ENCODE measurements at regions not wholly inside any gene's neighbourhood (a gene's known extent, or its start where the extent isn't known, plus 50 kb on each side); places are given as distances from the start of the nearest gene placed in this dataset.

GRCh38 chr9:99573085-99573484, 248.6 kb upstream of the NR4A3 start:
- no TSS peak for BruUV-seq (replicated peaks)
- in situ Hi-C loops (cut with HindIII; ENCODE audit: extremely low pct_ligation_motif_present, low pct_unique_long_range_greater_than_20kb) (no loop called here), intact Hi-C loops (cut with micrococcal nuclease; ENCODE audit: unreplicated experiment) (no loop called here)
- Histone ChIP-seq H3K4me1 (ENCODE audit: insufficient read depth, low read length) (no peaks in the 10 kb centered on the region), H4K20me1 (ENCODE audit: insufficient read depth, low read length) (no peaks in the 10 kb centered on the region), H3K36me3 (replicated peaks in 1 of 2; ENCODE audit: control insufficient read depth in 1 of 2, insufficient read depth in 2 of 2, low read length in 2 of 2) (no peaks in the 10 kb centered on the region), H3K27me3 (ENCODE audit: control insufficient read depth in 1 of 2, insufficient read depth in 2 of 2, low read length in 2 of 2) (no peaks in the 10 kb centered on the region), H3K27ac (ENCODE audit: extremely low read length, insufficient read depth, low read length) (no peak overlapping the region), H3K79me2 (ENCODE audit: insufficient read depth, low read length) (no peaks in the 10 kb centered on the region), H3K9ac (ENCODE audit: insufficient read depth, low read depth, low read length) (no peak overlapping the region), H3K4me2 (ENCODE audit: low read depth, low read length) (no peak overlapping the region), H3K9me3 (ENCODE audit: low read length) (no peaks in the 10 kb centered on the region), H3K4me3 (replicated peaks in 1 of 3; ENCODE audit: insufficient read depth in 1 of 3, low read depth in 2 of 3, low read length in 3 of 3) (no peak overlapping the region), H2AFZ (ENCODE audit: low read length) (no peak overlapping the region)
- FAIRE-seq = no peak
- no peak for ATAC-seq
- ChIA-PET CTCF (ENCODE audit: low intra/inter-chr PET ratio, low total read pairs) (no interaction called here), POLR2A (no interaction called here)
- DNase-seq (ENCODE audit: low spot score) = no peak
- TF ChIP-seq ZNF883 (CRISPR knock-in tag; IDR thresholded peaks at IDR 0.05; ENCODE audit: not compliant biosample characterization) (no peak), YEATS2 (CRISPR knock-in tag; IDR thresholded peaks at IDR 0.05; ENCODE audit: borderline replicate concordance) (no peak), IKZF5 (CRISPR knock-in tag; IDR thresholded peaks at IDR 0.05) (no peak), PCBP1 (IDR thresholded peaks at IDR 0.05; ENCODE audit: borderline replicate concordance, low read depth, low read length) (no peak), MED1 (CRISPR knock-in tag; IDR thresholded peaks at IDR 0.05) (no peak), ATF5 (CRISPR knock-in tag; IDR thresholded peaks at IDR 0.05; ENCODE audit: low read depth) (no peak), SNAPC2 (CRISPR knock-in tag; IDR thresholded peaks at IDR 0.05) (no peak), ZNF432 (CRISPR knock-in tag; IDR thresholded peaks at IDR 0.05; ENCODE audit: borderline replicate concordance) (no peak), ZKSCAN5 (CRISPR knock-in tag; IDR thresholded peaks at IDR 0.05) (no peak), PAXIP1 (CRISPR knock-in tag; conservative IDR thresholded peaks at IDR 0.05) (no peak), ZNF572 (CRISPR knock-in tag; IDR thresholded peaks at IDR 0.05) (no peak), ZNF513 (CRISPR knock-in tag; conservative IDR thresholded peaks at IDR 0.05) (no peak), TAF1 (CRISPR knock-in tag; IDR thresholded peaks at IDR 0.05) (no peak), ZNF564 (CRISPR knock-in tag; IDR thresholded peaks at IDR 0.05) (no peak), ZNF224 (CRISPR knock-in tag; IDR thresholded peaks at IDR 0.05) (no peak), FUBP1 (CRISPR knock-in tag; IDR thresholded peaks at IDR 0.05; ENCODE audit: borderline replicate concordance) (no peak)
- WGBS (ENCODE audit: low lambda C conversion rate) = 11% methylated on average over 5 of the region's 5 CpGs
